ENCODE measurements at regions not wholly inside any gene's neighbourhood (a gene's known extent, or its start where the extent isn't known, plus 50 kb on each side); places are given as distances from the start of the nearest gene placed in this dataset.

DNA sequence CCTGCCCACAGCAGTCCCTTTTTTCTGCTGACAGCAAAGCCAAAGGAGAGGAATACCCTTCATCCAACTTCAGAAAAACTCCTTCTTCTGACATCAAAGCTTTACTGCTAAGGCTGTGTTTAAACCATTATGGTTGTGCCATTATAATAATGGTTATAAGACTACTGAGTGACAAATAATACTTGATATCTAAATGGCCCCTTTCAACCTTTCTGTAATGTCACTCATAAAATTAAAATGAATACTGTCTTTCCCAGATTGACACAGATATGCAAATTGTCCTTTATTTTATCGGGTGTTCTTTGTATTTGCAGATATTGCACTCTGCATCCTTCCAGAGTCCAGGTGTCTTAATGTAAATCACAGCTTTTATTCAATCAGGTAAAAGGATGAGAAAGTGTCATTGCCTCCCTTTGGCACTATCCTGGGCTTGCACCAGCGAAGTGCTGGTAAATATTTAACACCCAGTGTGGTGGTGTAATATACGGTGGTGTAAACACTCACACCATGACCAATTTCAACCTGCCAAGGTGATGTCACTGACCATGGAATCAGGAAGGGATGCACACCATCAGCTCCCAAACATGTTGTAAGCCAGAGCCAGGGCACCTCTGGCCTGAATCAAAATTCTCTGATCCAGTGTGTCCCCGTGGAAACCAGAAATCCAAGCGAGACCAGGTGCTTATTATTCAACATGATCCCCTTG, 139.4 kb upstream of the TENM3 start:
- no peaks in the 10 kb centered on the region for H3K27me3 ChIP-seq
- no peak for DNase-seq
- H3K4me3 ChIP-seq (replicated peaks in 1 of 3), result no peak overlapping the region
- no peak overlapping the region for H3K27ac ChIP-seq
- intact Hi-C loops (cut with DNase I), result no loop called here
- H3K9me3 ChIP-seq, result no peaks in the 10 kb centered on the region
- WGBS, 2 donors, result 76 to 86% methylated on average over 5 of the region's 5 CpGs
- H3K4me1 ChIP-seq, result no peaks in the 10 kb centered on the region
- H3K36me3 ChIP-seq, result no peaks in the 10 kb centered on the region
- TF ChIP-seq, protein P1, sequence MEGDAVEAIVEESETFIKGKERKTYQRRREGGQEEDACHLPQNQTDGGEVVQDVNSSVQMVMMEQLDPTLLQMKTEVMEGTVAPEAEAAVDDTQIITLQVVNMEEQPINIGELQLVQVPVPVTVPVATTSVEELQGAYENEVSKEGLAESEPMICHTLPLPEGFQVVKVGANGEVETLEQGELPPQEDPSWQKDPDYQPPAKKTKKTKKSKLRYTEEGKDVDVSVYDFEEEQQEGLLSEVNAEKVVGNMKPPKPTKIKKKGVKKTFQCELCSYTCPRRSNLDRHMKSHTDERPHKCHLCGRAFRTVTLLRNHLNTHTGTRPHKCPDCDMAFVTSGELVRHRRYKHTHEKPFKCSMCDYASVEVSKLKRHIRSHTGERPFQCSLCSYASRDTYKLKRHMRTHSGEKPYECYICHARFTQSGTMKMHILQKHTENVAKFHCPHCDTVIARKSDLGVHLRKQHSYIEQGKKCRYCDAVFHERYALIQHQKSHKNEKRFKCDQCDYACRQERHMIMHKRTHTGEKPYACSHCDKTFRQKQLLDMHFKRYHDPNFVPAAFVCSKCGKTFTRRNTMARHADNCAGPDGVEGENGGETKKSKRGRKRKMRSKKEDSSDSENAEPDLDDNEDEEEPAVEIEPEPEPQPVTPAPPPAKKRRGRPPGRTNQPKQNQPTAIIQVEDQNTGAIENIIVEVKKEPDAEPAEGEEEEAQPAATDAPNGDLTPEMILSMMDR (IDR thresholded peaks at IDR 0.05), result no peak
- no peak for TF ChIP-seq POLR2A (IDR thresholded peaks at IDR 0.05)

DNA sequence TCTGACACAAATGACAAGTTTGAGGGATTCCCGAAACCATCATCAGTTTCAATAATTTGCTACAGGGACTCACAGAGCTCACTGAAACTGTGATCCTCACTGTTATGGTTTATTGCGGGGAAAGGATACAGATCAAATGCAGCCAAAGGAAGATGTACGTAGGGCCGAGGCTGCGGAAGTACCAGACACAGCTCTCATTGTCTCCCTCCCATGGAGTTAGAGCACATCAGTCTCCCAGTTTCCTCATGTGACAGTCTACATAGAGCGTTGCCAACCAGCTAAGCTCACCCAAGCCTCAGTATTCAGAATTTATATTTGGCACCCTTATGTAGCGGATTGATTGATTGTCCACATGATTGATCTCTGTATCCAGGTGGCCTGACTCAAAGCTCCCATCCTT, 137.8 kb upstream of the TENM3 start:
- no peaks in the 10 kb centered on the region for H3K9me3 ChIP-seq
- H3K36me3 ChIP-seq, result no peaks in the 10 kb centered on the region
- no peak for TF ChIP-seq POLR2A (IDR thresholded peaks at IDR 0.05)
- TF ChIP-seq, protein P1 (IDR thresholded peaks at IDR 0.05), result no peak

DNA sequence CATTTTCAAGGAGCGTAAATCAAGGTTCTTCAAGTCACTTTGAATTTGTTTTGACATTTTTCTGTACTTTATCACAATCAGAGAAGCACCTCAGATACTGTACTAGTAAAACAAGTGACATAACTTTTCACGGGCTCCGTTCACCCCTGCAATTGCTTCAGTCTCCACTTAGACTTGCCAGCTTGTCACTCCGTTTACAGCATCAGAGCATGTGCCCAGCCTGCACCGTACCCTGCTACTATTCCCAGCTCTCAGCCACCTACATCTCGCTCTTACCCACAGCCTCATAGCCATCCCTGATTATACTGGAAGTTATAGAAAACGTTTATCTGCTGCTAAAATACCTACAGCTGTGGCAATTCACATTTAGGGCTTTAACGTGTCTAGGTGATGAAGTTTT, 135.3 kb upstream of the TENM3 start:
- no peaks in the 10 kb centered on the region for H3K27me3 ChIP-seq
- H3K9me3 ChIP-seq, result no peaks in the 10 kb centered on the region
- no peak for DNase-seq
- intact Hi-C loops (cut with DNase I), result no loop called here
- no peak overlapping the region for H3K4me3 ChIP-seq (replicated peaks in 1 of 3)
- no peaks in the 10 kb centered on the region for H3K36me3 ChIP-seq
- WGBS, 2 donors, result 66 to 73% methylated on average over 8 of the region's 8 CpGs
- no peak for TF ChIP-seq POLR2A (IDR thresholded peaks at IDR 0.05)
- TF ChIP-seq, protein P1 (IDR thresholded peaks at IDR 0.05), result no peak
- no peaks in the 10 kb centered on the region for H3K4me1 ChIP-seq
- H3K27ac ChIP-seq, result no peak overlapping the region

More for the DNA sequence above, 137.8 kb upstream of the TENM3 start:
- no peaks in the 10 kb centered on the region for H3K4me1 ChIP-seq
- no peaks in the 10 kb centered on the region for H3K27me3 ChIP-seq
- WGBS, 2 donors, result 83% methylated on average over 7 of the region's 7 CpGs
- H3K27ac ChIP-seq, result no peak overlapping the region
- intact Hi-C loops (cut with DNase I), result no loop called here
- H3K4me3 ChIP-seq (replicated peaks in 1 of 3), result no peak overlapping the region
- no peak for DNase-seq

DNA sequence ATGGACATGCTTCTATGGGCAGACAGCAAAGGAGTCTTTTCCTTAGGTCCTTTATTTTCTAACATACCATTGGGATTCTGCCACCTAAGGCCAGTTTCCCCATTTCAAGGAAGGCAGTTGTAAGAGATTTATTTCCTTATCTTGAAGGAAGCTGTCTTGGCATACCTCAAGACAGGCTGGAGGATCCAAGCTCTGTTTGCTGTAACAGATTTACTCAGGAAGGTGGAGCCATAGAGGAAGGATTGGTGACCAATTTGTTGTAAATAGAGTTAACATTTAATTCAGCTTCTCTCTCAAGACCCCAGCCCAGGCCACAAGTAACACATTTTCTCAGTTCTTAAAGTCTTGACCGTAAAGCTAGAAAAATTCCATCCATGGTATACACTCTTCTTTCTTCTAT, 131.6 kb upstream of the TENM3 start:
- Histone ChIP-seq H3K36me3 (no peaks in the 10 kb centered on the region), H3K4me1 (no peaks in the 10 kb centered on the region), H3K9me3 (no peaks in the 10 kb centered on the region), H3K27ac (no peak overlapping the region), H3K4me3 (replicated peaks in 1 of 3) (no peak overlapping the region), H3K27me3 (no peaks in the 10 kb centered on the region)
- 94 to 95% methylated on average over 1 of the region's 1 CpG for WGBS, 2 donors
- no peak for TF ChIP-seq POLR2A (IDR thresholded peaks at IDR 0.05)
- TF ChIP-seq, protein P1 (IDR thresholded peaks at IDR 0.05), result no peak
- intact Hi-C loops (cut with DNase I), result no loop called here
- DNase-seq, result no peak

DNA sequence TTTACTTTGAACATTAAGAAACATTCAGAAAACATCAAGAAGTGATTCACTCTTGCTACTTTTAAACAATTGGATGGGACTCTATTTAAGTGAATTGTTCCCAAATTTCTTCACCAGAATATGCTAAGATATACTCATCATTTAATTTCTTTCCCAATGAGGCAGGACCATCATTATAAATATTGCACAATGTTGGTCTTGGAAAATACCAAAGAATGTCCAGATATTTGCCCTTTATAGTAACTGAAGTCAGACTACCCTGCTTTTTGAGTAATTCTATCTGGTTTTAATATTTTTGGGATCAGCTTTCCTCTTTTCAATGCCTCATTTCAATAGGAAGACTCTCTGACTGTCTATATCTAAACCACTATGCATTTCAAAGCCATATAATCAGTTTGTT, 129.4 kb upstream of the TENM3 start:
- intact Hi-C loops (cut with DNase I), result no loop called here
- TF ChIP-seq POLR2A (IDR thresholded peaks at IDR 0.05), result no peak
- TF ChIP-seq, protein P1 (IDR thresholded peaks at IDR 0.05), result no peak

More for the DNA sequence above, 129.4 kb upstream of the TENM3 start:
- no peak for DNase-seq
- Histone ChIP-seq H3K27ac (no peak overlapping the region), H3K9me3 (no peaks in the 10 kb centered on the region), H3K27me3 (no peaks in the 10 kb centered on the region), H3K4me1 (no peaks in the 10 kb centered on the region), H3K4me3 (replicated peaks in 1 of 3) (no peak overlapping the region), H3K36me3 (no peaks in the 10 kb centered on the region)
